DOHH2 (cell line): ENCODE measurements at regions not wholly inside any gene's neighbourhood (a gene's known extent, or its start where the extent isn't known, plus 50 kb on each side); places are given as distances from the start of the nearest gene placed in this dataset.

Experiments
- CTCF ChIP-seq: fragments of 200-600 bp; sonication (generic); IDR thresholded peaks from one replicate; pipeline ENCODE4 v1.5.1; 2014; ENCODE audit warnings: antibody characterized with exemption, mild to moderate bottlenecking, low read depth, low read length; ENCODE audit not compliant: poor library complexity, severe bottlenecking
- EZH2phosphoT487 ChIP-seq: fragments of 200-600 bp; sonication (generic); IDR thresholded peaks from 2 replicates; pipeline ENCODE4 v1.6.1; 2017; ENCODE audit warnings: borderline replicate concordance, mild to moderate bottlenecking, antibody characterized with exemption, low read length, moderate library complexity, mixed read lengths

- no peak for TF ChIP-seq CTCF
- TF ChIP-seq EZH2phosphoT487 = no peak
Measured at GRCh38 chr20:60559462-60559861, 601.2 kb downstream of the CDH26 start.
